ENCODE measurements at regions not wholly inside any gene's neighbourhood (a gene's known extent, or its start where the extent isn't known, plus 50 kb on each side); places are given as distances from the start of the nearest gene placed in this dataset.
"Not testable (repeated sequence)": the region's sequence is repeated elsewhere in the genome, so short reads cannot be mapped to it uniquely, and the experiment has no call there.

DNA sequence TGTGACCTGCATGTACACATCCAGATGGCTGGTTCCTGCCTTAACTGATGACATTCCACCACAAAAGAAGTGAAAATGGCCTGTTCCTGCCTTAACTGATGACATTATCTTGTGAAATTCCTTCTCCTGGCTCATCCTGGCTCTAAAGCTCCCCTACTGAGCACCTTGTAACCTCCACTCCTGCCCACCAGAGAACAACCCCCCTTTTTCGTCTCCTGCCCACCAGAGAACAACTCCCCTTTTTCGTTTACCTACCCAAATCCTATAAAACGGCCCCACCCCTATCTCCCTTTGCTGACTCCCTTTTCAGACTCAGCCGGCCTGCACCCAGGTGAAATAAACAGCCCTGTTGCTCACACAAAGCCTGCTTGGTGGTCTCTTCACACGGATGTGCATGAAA lies 212.2 kb downstream of the KITLG start:
- not testable (repeated sequence) for DNase-seq

DNA sequence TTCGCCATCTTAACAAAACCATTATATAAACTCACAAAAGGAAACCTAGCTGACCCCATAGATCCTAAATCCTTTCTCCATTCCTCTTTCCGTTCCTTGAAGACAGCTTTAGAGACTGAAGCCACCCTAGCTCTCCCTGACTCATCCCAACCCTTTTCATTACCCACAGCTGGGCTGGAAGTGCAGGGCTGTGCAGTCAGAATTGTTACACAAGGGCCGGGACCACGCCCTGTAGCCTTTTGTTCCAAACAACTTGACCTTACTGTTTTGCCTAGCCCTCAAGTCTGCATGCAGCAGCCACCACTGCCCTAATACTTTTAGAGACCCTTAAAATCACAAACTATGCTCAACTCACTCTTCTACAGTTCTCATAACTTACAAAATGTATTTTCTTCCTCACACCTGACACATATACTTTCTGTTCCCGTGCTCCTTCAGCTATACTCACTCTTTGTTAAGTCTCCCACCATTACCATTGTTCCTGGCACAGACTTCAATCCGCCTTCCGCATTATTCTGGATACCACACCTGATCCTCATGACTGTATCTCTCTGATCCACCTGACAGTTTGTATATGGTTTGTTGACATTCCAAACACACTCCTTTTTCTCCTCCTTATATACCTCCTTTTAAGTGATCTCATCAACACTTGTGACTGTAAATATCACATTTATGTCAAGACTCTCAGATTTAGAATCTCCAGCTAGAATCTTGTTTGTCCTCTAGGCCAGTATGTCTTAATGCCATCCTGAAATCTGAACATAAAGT lies 208.7 kb downstream of the KITLG start:
- no peak for DNase-seq

DNA sequence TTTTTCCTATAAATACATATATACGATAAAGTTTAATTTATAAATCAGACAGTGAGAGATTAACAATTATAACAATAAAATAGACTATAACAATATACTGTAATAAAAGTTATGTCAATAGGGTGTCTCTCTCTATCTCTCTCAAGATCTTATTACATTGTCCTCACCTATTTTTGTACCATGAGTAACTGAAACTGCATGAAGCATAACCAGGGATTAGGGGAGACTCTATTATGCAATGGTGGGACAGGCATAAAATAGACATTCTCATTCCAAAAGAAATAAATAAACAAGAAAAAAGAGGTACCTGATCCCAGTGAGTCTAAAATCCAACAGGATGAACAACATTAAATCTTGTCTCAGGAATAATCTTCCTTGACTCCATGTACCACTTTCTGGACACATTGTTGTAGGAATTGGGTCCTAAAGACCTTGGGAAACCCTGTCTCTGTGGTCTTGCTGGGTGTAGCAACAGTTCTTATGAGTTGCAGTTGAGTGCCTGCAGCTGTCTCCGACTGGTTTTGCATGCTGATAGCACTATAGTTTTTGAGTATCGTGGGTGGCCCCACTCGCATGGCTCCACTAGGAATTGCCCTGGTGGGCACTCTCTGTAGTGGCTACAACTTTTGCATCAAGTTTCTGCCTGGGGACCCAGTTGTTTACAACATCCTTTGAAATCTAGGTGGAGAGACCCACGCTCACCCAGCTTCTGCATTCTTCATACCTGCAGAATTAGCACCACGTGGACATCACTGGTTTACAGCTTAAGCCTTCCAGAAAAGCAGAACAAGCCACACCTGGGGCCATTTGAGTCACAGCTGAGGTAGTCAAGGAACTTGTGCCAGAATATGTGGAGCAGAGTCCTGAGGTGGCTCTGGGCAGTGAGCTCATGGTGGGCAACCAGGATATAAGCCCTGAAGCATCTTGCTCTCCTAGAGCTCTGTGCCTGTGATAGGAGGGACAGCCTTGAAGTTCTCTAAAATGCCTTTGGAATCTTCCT lies 204.7 kb downstream of the KITLG start:
- DNase-seq, result no peak

DNA sequence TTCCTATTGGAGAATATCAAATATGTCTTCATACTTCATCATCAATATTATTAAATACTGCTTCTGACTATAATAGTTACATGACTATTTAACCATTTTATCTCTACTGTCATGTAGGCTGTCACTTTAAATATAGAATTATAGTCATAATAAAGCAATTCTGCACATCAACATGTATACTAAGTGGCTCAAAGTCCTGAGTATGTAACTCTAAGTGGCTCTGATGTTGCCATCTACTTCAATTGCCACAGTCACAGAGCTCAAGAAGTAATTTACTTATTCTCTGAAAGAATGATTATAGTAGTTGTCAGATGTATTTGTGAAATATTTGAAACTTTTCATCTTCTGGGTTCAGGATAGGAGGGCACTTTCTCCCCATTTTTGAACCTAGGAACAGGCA lies 202.3 kb downstream of the KITLG start:
- DNase-seq, result no peak

DNA sequence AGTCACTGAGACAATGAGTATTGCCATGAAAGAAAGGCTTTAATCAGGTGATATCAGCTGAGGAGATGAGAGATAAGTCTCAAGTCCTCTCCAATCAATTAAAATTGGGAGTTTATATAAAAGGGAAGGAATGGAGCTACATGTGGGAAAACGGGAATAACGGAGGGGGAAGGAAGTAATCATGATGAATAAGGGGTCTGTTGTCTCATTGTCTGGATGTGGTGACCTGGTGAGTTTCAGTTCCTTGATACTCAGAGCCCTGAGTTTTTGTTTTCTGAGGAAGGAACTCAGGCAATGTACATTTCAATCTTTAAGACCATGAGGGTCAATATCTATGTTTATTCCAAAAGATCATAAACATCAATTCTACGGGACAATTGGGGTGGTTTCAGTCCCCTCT lies 198.8 kb downstream of the KITLG start:
- DNase-seq, result no peak

DNA sequence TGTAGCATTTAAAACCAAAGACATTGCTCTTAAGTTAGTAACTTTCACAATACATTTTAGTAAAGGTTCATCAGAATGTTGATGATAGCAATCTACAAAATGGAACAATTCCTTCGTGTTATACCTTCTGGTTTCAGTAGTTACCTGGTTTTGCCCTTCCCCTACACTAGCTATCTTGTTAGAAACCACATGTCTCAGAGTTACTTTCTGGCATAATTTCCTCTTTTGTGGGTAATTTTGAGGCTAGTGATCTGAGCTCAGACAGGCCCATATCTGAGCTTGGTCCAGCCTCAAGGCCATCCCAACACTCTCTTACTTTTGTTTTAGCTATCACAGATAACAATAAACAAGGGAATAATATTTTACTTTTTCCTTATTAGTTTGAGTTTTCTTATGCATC lies 196.9 kb downstream of the KITLG start:
- DNase-seq, result no peak

DNA sequence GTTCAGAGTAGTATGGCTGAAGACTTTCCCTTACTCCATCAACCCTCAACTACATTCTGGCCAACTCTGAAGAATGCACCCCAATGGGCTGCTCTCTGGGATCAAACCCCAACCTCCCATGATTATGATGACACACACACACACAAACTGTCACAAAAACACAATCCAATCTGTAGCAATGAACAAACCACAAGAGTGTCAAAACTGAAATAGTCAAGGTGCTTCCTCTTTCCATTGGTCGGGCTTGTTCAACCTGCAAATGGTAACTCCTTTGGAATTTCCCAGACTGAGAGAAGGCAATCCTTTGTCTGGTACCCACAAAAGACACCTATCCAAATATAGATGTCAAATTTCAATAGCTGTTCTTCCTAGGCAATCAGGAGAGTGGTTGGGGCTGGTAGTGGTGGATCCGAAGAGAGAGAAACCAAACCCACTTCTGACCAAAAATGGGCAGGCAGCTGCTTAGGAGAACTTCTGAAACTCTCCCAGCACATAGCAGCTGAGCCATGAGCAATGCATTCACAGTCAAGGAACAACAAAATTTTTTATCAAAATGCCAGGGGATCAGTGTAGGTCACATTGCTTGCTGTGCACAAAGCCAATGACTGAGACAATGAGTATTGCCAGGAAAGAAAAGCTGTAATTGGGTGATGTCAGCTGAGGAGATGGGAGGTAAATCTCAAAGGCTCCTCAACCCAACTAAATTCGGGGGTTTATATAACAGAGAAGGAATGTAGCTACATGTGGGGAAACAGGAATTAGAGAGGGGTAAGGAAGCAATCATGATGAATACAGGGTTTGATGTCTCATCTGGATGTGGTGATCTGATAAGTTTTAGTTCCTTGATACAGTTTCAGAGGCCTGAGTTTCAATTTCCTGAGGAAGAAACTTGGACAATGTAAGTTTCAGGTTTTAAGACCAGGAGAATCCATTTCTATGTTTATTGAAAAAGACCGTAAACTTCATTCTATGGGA lies 191.4 kb downstream of the KITLG start:
- DNase-seq, result no peak

- no peak for DNase-seq
Measured at GRCh38 chr12:88390811-88391210, 189.5 kb downstream of the KITLG start.

- no peak for DNase-seq
Measured at GRCh38 chr12:88391556-88391955, 188.7 kb downstream of the KITLG start.

- DNase-seq, result no peak
Measured at GRCh38 chr12:88393017-88393767, 187.1 kb downstream of the KITLG start.

DNA sequence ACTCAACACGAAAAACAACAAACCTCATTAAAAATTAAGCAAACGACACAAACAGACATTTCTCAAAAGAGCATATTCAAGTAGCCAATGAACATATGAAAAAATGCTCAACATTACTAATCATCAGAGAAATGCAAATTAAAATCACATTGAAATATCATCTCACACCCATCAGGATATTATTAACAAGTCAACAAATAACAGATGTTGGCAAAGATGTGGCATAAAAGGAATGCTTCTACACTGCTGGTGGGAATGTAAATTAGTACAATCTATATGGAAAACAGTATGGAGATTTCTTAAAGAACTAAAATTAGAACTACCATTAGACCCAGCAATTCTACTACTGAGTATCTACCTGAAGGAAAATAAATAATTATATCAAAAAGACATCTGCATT lies 182.2 kb downstream of the KITLG start:
- DNase-seq, result no peak

- no peak for DNase-seq
Measured at GRCh38 chr12:88399811-88400210, 180.5 kb downstream of the KITLG start.

- no peak for DNase-seq
Measured at GRCh38 chr12:88400302-88400701, 180.0 kb downstream of the KITLG start.

DNA sequence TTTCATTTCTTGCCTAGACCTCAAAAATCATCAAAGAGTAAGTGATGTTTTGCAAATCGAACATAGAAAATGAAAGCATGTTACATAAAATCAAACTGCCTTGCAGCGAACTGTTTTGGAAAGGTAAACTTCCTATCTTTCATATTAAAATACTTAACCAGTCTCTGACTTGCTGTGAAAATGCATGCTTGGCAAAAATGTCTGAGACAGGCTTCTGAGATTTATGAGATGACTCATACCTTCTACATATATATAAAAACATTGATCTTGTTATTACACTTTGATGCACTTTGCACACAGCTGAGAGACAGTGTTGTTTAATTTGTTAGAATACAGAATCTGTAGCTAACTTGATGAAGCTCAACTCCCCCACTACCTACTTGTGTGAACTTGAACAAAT lies 179.1 kb downstream of the KITLG start:
- DNase-seq, result no peak

DNA sequence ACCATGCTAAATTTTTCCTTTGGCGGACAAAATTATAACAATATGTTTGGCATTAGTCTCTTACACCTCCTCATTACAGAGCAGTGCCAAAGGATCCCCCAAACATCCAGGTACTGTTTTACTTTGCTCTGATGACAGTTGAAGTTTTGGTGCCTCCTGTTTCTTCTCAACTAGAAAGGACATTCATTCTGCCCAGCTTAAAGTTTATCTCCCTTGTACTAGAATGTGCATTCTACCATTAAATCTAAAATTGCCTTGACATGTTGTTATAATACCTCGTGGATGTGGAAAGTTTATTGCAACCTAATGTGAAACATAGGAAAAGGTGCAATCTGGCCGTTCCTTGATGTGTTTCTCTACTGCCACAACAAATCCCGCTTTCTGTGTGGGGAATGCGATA lies 173.4 kb downstream of the KITLG start:
- no peak for DNase-seq

- DNase-seq, result no peak
Measured at GRCh38 chr12:88408823-88409222, 171.4 kb downstream of the KITLG start.

- no peak for DNase-seq
Measured at GRCh38 chr12:88409257-88409656, 171.0 kb downstream of the KITLG start.

DNA sequence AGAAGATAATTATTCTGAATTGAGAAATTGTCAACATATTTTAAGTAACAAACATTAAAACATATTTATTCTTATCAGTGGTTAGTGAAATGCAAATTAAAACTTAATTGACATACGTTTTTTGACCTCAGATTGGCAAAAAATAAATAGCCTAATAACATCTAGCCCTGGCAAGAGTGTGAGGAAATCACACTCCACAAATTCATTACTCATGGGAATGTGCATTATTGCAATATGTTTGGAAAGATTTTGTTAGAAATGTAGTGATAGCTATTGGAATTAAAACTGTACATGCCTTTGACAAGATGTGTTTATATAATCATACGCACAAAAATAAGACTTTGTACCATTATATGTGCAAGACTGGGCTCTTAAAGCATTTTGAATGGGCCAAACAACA lies 168.6 kb downstream of the KITLG start:
- DNase-seq, result no peak

GRCh38 chr12:88413646-88414045 lies 166.6 kb downstream of the KITLG start:
- no peak for DNase-seq

- DNase-seq, result no peak
Measured at GRCh38 chr12:88416155-88416554, 164.1 kb downstream of the KITLG start.

GRCh38 chr12:88416786-88417185 lies 163.5 kb downstream of the KITLG start:
- DNase-seq, result no peak

All from renal pelvis (tissue), 1 donor.